ENCODE measurements at regions not wholly inside any gene's neighbourhood (a gene's known extent, or its start where the extent isn't known, plus 50 kb on each side); places are given as distances from the start of the nearest gene placed in this dataset.

DNA sequence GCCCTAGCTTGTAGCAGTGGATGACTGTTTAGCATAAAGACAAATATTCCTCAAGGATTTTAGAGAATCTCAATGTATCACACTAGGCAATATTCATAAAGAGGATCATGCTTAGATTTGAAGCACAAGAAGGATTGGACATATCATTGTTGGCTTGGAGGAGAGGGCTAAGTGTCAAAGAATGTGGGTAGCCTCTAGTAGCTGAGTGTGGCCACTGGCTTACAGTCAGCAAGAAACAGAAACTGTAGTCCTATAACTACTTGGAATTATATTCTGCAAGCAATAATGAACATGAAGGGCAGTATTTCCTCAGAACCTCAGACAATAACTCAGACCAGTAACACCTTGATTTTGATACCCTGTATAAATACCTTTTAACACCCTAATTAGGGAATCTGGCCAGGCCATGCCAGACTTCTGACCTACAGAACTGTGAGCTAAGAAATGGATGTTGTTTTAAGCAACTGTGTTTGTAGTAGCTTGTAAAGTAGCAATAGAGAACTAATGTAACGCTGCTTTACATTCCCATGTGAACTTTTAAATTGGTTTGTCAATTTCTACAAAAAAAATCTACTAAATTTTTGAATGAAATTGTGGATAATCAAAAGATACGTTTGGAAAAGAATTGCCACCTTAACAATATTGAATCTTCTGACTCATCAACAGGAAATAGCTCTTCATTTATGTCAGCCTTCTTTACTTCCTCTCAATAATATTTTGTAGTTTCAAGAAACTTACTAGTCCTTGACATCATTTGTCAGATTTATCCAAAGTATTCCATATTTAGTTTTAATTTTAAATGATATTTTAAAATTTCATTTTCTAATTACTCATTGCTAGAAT, 65.2 kb upstream of the RSPO3 start:
- FAIRE-seq (peak; percentile 79), DNase-seq (ENCODE audit: low spot score) (peak; percentile 34)

DNA sequence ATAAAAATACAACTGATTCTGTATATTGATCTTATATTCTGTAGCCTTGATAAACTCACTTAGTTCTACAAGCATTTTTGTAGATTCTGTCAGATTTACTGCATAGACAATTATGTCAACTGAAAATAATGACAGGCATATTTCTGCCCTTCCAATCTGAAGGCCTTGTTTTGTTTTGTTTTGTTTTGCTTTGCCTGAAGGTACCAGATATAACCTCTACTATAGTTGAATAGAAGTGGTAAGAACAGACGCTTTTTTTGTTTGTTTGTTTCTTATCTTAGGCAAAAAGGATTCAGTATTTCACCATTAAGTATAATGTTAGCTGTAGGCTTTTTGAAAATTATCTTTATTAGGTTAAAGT, 64.6 kb upstream of the RSPO3 start:
- FAIRE-seq (no peak), DNase-seq (ENCODE audit: low spot score) (no peak)

DNA sequence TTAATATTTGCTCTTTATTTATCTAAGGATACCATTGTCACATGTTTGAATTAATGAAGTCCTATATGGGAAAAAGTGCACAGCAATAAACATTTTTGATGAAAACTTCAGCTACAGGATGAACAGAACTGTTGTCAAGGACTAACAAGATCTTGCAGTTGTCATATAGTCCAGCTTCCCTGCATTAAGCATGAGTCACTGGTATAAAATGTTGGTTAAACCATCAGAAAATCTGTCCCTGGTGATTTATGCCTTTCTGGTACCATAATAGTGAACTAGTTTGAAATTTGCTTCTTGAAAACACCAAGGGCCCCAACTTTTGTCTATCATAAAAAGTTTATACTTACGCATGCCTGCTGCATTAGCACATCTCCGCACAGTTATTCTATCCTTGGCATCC, 60.4 kb upstream of the RSPO3 start:
- DNase-seq (ENCODE audit: low spot score) (peak; percentile 59), FAIRE-seq (peak; percentile 66)

DNA sequence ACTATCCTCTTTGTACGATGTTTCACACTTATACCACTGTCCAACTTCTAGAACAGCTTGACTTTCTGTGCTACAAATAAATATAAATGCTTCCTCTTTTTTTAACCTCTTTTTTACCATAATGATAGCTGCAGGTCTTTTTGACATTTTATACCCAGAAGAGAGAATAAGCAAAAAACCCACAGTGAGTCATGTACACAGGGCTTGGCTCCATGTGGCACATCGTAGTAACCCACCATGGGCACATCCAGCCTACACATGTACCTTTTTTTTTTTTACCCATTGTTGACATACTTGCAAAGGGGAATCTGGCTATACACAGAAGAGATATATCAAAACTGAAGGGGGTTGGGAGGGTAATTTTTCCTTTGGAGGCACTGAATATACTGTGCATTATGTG, 59.5 kb upstream of the RSPO3 start:
- no peak for DNase-seq (ENCODE audit: low spot score)
- no peak for FAIRE-seq
